Middle frontal gyrus (tissue), 1 donor: ENCODE measurements at regions not wholly inside any gene's neighbourhood (a gene's known extent, or its start where the extent isn't known, plus 50 kb on each side); places are given as distances from the start of the nearest gene placed in this dataset.
"Not testable (repeated sequence)": the region's sequence is repeated elsewhere in the genome, so short reads cannot be mapped to it uniquely, and the experiment has no call there.

Experiments
- DNase-seq: peaks from one replicate; pipeline ENCODE4 v3.0.0-alpha.2; 2015; ENCODE audit warnings: low spot score; ENCODE audit errors: extremely low spot score

DNA sequence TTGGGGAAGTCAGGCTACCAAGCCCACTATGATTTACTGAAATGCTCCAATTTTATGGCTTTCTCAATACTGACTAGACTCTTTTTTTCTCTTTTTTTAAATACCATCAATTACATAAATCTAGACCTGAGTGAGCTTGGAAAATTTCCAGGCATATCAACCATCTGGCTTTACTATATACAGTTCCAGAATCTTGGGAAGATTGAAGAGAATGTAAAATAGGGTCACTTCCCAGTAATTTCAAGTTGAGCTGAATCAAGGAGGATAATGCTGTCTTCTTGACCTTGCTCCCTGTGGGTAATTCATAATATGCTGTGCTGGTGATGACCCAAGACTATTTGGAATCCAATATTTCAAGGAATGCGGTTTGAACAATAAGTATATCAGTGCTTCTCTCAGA lies 108.1 kb downstream of the MAP3K21 start:
- DNase-seq, result no peak

- no peak for DNase-seq
Observed at GRCh38 chr1:233439721-233440120, 112.2 kb downstream of the MAP3K21 start.

DNA sequence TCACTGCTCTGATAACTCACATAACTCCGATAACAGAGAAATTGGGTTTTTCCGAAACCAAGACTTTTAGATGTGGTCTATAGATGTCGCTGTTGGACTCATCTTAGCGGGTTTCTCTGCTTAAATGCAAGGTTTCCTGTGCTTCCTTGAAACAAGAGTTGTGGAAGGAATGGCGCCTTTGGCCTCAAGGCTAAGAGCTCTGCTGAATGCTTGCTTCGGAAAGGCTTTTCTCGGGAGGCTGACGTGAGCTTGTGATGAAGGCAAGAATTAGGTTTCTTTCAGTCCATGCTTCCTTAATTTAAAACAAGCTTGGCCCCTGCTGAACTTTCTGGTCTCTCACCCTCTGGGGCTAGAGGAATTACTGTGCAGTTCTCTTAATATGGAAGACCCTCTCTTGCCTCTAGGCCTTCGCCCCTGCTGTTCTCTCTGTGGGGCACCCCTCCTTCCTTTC lies 113.5 kb downstream of the MAP3K21 start:
- peak; percentile 64 for DNase-seq

GRCh38 chr1:233442026-233442780 lies 114.7 kb downstream of the MAP3K21 start:
- DNase-seq, result no peak

DNA sequence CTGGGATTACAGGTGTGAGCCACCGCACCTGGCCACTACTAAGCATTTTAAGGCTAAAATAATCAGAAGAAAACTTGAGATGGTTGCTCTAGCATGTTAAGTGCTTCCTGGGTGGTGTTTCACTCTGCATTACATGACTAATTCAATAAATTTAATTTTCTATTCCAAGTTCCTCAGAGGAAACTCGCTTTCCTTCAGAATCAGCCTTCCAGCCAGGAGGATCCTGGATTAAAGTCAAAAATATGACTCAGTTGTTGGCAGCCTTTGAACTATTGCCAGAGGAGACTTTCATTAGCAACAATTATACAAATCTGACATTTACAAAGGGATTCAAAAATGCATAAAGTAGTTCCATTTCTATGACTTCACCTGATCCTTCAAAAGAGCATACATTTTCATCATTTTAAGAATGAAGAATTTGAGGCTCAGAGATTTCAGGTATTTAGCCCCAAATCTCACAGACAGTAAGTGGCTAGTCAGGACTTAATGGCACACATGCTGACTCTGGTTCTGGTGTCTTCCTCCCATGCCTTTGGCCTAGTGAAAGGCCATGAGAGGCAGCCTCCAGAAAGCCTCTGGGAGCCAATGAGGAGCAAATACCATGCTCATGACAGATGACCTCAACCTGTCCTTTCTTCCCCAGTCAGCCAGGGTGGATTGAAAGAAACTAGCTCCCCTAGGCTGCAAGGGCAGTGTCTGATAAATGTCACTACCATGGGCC lies 115.7 kb downstream of the MAP3K21 start:
- no peak for DNase-seq

DNA sequence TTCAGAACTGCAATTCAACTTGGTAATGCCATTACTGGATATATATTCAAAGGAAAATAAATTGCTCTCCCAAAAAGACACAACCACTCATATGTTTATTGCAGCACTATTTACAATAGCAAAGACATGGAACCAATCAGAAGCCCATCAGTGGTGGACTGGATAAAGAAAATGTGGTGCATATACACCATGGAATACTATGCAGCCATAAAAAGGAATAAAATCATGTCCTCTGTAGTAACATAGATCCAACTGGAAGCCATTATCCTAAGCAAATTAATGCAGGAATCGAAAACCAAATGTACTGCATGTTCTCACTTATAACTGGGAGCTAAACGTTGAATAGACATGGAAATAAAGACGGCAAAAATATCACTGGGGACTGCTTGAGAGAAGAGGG lies 117.0 kb downstream of the MAP3K21 start:
- DNase-seq, result no peak

DNA sequence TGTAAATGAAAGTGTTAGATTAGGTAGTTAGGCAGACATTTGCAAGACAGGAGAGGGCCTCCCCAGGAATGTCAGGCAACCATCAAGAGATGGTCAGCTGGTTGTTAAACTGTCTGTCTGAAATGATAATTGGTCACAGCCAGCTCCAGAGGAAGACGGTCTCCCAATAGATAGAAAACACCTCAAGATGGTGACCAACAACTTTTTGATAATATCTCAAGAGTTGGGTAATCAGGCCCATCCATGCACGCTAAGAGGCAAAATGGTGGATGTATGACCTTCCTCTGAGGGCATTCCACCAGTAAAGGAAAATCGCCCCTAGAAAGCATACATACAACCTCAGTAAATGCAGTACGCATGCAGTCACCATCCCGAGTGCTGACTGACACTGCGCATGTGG lies 118.2 kb downstream of the MAP3K21 start:
- no peak for DNase-seq

DNA sequence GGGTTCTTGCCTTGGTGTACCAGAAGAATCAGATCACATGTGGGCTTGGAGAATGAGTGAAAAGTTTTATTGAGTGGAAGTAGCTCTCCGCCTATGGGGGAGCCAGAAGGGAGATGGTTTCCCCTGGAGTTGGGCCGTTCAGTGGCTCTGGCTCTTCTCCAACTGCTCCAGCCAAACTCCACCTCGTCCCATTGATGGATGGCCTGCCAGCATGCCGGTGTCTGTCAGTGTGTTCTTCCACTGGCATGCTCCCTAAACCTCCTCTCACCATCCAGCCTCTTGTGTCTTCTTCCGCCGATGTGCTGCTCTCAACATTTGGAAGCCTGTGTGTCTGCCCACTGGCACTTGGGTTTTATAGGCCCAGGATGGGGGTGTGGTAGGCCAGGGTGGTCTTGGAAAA lies 119.4 kb downstream of the MAP3K21 start:
- DNase-seq, result no peak

GRCh38 chr1:233448109-233448689 lies 120.7 kb downstream of the MAP3K21 start:
- no peak for DNase-seq

DNA sequence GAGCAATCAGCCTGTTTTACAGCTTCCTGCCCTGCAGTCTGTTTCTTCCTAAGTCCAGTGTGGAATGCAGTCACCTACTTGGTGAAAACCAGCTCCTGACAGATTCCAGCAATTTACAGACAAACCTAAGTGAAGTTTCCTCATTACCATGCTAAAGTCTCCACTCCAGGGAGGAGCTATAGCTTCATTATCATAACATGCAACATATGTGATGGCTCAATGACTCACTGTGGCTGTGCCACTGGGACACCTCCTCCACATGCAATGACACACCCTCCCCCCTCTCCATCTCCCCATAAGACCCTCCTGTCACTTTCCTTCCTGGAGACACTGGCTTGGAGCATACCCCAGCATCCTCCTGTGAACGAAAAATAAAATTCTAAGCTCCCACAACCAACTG lies 125.2 kb downstream of the MAP3K21 start:
- DNase-seq, result no peak

- no peak for DNase-seq
Observed at GRCh38 chr1:233453433-233454200, 126.1 kb downstream of the MAP3K21 start.

DNA sequence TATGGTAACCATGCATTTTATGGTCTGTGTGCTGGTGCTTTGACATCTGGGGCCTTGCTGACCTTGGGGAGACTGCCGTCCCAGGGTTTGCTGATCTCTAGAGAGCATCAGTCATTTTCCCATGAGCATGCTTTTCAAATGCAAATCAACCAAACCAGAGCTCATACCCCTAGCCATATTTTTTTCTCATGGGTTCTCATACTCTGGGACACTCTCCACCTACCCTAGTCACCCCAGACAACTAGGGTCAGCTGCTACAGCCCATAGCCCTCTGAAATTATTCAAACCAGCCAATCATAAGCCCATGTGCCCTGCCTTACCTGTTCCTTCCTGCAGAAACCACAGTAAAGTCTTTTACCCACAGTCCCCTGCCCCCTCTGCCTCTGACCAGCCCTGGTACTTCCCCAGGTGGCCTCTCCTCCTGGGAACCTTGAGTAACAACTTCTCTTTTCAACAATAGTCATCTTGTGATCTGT lies 132.0 kb downstream of the MAP3K21 start:
- no peak for DNase-seq

DNA sequence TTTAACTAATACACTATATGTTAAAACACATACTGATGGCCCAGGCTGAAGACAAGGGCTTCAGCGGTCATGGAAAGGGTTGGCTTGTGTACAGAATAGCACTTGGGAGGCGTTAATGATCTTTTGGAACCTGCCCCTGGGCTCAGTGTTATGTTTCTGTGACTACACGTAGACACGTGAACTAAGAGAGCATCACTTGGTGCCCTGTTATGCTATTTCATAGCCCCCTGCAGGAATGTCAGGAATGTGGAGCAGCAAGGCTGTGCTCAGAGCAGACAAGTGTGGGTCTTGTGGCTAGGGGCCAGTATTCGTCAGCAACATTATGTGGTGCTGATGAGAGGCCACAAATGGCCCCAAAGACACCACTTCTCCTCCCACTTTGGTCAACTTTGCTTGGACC lies 132.4 kb downstream of the MAP3K21 start:
- DNase-seq, result no peak

DNA sequence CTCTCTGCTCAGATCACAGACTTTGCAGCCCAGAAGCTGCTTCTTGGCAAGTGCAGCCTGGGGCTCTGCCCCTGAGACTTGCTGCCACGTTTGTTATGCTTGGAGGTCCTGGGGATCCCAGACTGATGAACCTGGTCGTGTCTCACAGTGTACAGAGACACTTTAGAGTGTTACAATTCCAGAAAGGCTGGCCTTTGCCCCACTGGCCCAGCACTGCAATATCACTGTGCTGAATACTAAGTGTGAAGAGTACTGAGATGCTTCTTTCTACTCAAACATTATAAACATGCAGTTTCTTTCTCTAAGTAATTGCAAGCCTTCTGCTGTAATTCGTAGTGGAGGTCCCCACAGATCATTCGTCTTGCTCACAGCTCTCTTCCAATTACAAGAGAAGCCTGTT lies 133.2 kb downstream of the MAP3K21 start:
- DNase-seq, result no peak

DNA sequence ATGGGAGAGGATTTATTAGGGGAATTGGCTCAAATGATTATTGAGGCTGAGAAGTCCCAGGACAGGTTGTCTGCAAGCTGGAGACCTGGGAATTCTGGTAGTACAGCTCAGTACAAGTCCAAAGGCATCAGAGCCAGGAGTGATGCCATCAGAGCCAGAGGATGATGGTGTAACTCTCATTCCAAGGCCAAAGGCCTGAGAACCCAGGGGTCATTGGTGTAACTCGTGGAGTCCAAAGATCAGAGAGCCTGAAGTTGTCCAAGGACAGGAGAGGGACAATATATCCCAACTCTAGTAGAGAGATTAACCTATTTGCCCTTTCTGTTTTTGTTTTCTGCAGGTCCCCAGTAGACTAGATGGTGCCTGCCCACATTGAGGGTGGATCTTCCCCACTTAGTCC lies 134.3 kb downstream of the MAP3K21 start:
- DNase-seq, result no peak

DNA sequence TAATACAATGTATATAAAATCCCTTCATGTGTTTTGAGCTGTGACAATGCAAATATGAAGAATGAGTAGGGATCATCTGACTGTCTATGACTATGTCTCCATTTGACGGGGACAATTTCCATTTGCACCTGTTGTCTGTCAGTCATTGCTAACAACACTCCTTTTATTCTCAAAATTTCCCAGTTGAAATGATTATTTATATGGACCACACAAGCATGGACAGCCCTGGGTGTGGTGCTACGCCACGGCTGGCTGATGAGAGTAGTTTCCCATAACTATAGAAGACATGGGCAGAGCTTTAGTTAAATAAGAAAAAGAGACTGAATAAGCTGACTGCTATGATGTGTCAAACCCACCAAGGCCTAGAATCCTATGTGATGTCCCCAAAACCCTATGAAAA lies 135.8 kb downstream of the MAP3K21 start:
- DNase-seq, result no peak

DNA sequence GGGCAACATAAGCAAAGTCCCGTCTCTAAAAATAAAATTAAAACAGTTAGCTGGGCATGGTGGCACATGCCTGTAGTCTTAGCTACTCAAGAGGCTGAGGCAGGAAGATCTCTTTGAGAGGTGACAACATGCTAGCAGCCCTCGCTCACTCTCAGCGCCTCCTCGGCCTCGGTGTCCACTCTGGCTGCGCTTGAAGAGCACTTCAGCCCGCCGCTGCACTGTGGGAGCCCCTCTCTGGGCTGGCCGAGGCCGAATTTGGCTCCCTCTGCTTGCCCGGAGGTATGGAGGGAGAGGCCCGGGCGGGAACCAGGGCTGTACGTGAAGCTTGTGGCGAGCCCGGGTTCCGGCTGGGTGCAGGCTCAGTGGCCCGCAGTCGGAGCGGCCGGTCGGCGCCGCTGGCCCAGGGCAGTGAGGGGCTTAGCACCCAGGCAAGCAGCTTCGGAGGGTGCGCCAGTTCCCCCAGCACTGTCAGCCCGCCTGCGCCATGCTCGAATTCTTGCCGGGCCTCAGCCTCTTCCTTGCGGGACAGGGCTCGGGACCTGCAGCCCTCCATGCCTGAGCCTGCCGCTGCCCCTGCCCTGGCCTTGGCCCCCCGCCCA lies 138.3 kb downstream of the MAP3K21 start:
- no peak for DNase-seq

DNA sequence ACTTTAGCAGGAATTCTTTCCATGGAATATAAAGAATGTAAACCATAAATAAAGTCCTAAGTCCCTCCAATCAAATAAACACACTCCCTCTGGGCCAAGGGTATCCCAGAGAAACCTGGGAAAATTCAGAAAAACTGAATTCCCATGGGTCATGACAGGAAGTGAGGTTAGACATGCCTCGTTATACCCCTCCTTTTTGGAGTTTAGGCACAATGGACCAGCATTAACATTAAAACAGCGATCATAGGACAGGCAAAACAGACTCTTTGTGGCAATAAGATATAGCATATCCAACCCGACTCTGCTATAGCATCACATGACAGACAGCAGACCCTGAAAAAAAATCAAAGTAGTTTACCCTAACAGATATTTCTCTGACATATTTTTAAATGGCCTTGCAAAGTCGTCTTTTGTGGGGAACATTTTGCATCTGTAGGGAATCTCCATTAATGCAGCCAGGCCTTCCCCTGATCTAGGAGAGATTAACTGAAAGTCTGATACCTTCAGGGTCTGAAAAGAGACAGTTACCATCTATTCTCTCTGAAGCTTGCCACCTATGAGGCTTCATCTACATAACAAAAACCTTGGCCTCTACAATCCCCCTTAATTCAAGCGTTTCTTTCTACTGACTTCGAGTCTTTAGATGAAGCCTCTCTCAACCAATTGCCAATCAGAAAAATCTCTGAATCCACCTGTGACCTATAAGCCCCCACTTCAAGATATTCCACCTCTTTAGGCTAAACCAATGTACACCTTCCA lies 143.0 kb upstream of the KCNK1 start:
- DNase-seq, result no peak

DNA sequence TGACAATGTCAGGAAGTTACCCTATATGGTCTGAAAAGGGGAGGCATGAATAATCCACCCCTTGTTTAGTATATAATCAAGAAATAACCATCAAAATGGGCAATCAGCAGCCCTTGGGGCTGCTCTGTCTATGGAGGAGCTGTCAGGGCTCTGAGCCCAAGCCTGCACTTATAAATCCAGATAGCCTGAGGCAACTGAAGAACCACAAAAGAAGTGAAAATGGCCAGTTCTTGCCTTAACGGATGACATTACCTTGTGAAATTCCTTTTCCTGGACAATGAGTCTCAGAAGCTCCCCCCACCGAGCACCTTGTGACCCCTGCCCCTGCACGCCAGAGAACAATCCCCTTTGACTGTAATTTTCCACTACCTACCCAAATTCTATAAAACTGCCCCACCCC lies 142.1 kb upstream of the KCNK1 start:
- not testable (repeated sequence) for DNase-seq

DNA sequence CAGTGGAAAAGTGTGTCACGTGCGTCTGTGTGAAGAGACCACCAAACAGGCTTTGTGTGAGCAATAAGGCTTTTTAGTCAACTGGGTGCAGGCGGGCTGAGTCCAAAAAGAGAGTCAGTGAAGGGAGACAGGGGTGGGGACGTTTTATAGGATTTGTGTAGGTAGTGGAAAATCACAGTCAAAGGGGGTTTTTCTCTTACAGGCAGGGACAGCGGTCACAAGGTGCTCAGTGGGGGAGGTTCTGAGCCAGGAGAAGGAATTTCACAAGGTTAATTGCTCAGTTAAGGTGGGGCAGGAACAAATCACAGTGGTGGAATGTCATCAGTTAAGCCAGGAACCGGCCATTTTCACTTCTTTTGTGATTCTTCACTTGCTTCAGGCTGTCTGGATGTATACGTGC lies 141.1 kb upstream of the KCNK1 start:
- DNase-seq, result not testable (repeated sequence)
